Heart left ventricle (tissue), 16 donors: ENCODE measurements at regions not wholly inside any gene's neighbourhood (a gene's known extent, or its start where the extent isn't known, plus 50 kb on each side); places are given as distances from the start of the nearest gene placed in this dataset.

Experiments used
- ATAC-seq, 4 donors: fragments of 200-7000 bp; cut with Tn5 transposase; one replicate each; pipeline ENCODE4 v1.9.1; 2020 to 2022; ENCODE audit warnings: moderate library complexity in 4 of 4, mild to moderate bottlenecking in 3 of 4, moderate number of reproducible peaks in 1 of 4
- DNase-seq, 5 donors: peaks; one replicate each; pipeline ENCODE4 v3.0.0-alpha.2; 2020
- H3K27ac ChIP-seq, 12 donors: fragments of 200-600 bp; sonication (generic) in 4 of 12; one replicate each; pipeline versions ENCODE4 v1.5.0 to v1.8.0; 2016 to 2022; ENCODE audit warnings: mild to moderate bottlenecking in 2 of 12
- H3K27me3 ChIP-seq, 9 donors: fragments of 200-600 bp; sonication (generic) in 2 of 9; one replicate each; pipeline versions ENCODE4 v1.5.1 to v1.8.0; 2016 to 2022; ENCODE audit warnings: mild to moderate bottlenecking in 3 of 9
- H3K36me3 ChIP-seq, 9 donors: fragments of 200-600 bp; sonication (generic) in 2 of 9; one replicate each; pipeline versions ENCODE4 v1.5.0 to v1.8.0; 2018 to 2022; ENCODE audit warnings: mild to moderate bottlenecking in 2 of 9
- H3K4me1 ChIP-seq, 12 donors: fragments of 200-600 bp; sonication (generic) in 4 of 12; one replicate each; pipeline versions ENCODE4 v1.5.0 to v1.8.0; 2016 to 2022; ENCODE audit warnings: mild to moderate bottlenecking in 3 of 12
- H3K4me3 ChIP-seq, 12 donors: fragments of 200-600 bp; sonication (generic) in 4 of 12; one replicate each; pipeline versions ENCODE4 v1.5.0 to v1.8.0; 2017 to 2022; ENCODE audit warnings: mild to moderate bottlenecking in 9 of 12, moderate library complexity in 4 of 12
- H3K9me3 ChIP-seq, 12 donors: fragments of 200-600 bp; sonication (generic) in 4 of 12; one replicate each; pipeline versions ENCODE4 v1.5.0 to v1.8.0; 2016 to 2022; ENCODE audit warnings: mild to moderate bottlenecking in 1 of 12
- CTCF ChIP-seq, 12 donors: fragments of 200-600 bp; sonication (generic) in 4 of 12; IDR thresholded peaks; one replicate each; pipeline versions ENCODE4 v1.5.0 to v1.8.0; 2018 to 2022; ENCODE audit warnings: antibody characterized with exemption in 12 of 12, mild to moderate bottlenecking in 5 of 12
- POLR2A ChIP-seq, 2 donors: fragments of 450-650 bp; IDR thresholded peaks; one replicate each; pipeline ENCODE4 v1.6.1; 2017; ENCODE audit warnings: antibody characterized with exemption in 2 of 2, mild to moderate bottlenecking in 2 of 2, moderate library complexity in 2 of 2
- WGBS, 4 donors: extraction: QIAGEN DNeasy Blood & Tissue Kit in 2 of 4; methylation state at CpG; one replicate each; pipeline versions ENCODE4 v1.1.5 to v1.1.7; 2013 to 2018; 5-methylcytosine and 5-hydroxymethylcytosine counted together
- intact Hi-C, 10 donors: fragments of 100-400 bp; cut with DNase I; formaldehyde crosslinking; loops; one replicate each; pipeline versions ENCODE4 v1.11.1 to v1.14.2; 2022
- donor health status: ischemic (EF 13 %, LVEDD 7.1; RV severe dilation, severe dysfunction).
- donor health status: healthy with polysubstance abuse.
- donor health status: DM: no; HTN: yes; CAD: no.
- donor health status: DM: no; HTN: no; CAD: no.
- donor health status: ischemic (EF 25% LVEDD 6.9; RV normal size, moderate dysfunction).
- donor health status: ischemic (EF 25% LVEDD 5.7; RV mildly dilated, moderate dysfunction).
- donor health status: healthy.
- donor health status: DM: yes; HTN: yes; CAD: no.
- donor health status: ischemic (EF 35%, LVEDD 5.7; RV mildly dilated, moderate dysfunction).
- donor health status: nonischemic (EF 11% LVEDD 7.7; RV severe dilation, severe dysfunction).
- donor health status: DM: yes; HTN: yes; CAD: no.
- donor health status: PGD.
- donor health status: ischemic (EF 29% LVEDD 5.4; RV normal size, mild dysfunction).
- donor health status: nonischemic (EF 23%, LVEDD 6.1; RV moderate dilation, normal function).

GRCh38 chr2:194135463-194135862 lies 1521.6 kb upstream of the SLC39A10 start:
- no peak for DNase-seq
- intact Hi-C loops: no loop called here
- WGBS, 4 donors: 67 to 75% (median 71%) methylated on average over 8 of the region's 8 CpGs
- H3K4me1 ChIP-seq: no peaks in the 10 kb centered on the region
- ATAC-seq: no peak
- no peaks in the 10 kb centered on the region for H3K9me3 ChIP-seq
- no peak overlapping the region for H3K27ac ChIP-seq
- no peaks in the 10 kb centered on the region for H3K36me3 ChIP-seq
- TF ChIP-seq CTCF (IDR thresholded peaks at IDR 0.05): no peak
- no peak for TF ChIP-seq POLR2A (IDR thresholded peaks at IDR 0.05)
- no peaks in the 10 kb centered on the region for H3K27me3 ChIP-seq
- H3K4me3 ChIP-seq: no peak overlapping the region

GRCh38 chr2:194128810-194129209 lies 1528.2 kb upstream of the SLC39A10 start:
- WGBS, 4 donors: 77 to 83% (median 83%) methylated on average over 3 to 4 of the region's 4 CpGs; no CpG with 5 or more reads in 1 of the 4 donors
- TF ChIP-seq POLR2A (IDR thresholded peaks at IDR 0.05) (no peak), CTCF (IDR thresholded peaks at IDR 0.05) (no peak)
- H3K4me3 ChIP-seq: no peak overlapping the region

GRCh38 chr2:194126418-194126817 lies 1530.6 kb upstream of the SLC39A10 start:
- Histone ChIP-seq H3K4me1 (no peaks in the 10 kb centered on the region), H3K4me3 (no peak overlapping the region), H3K27me3 (no peaks in the 10 kb centered on the region), H3K36me3 (no peaks in the 10 kb centered on the region), H3K27ac (no peak overlapping the region), H3K9me3 (peaks cover 0 to 8% (median 0%) of the 10 kb centered on the region in 12 donors)
- no peak for TF ChIP-seq POLR2A (IDR thresholded peaks at IDR 0.05)
- no peak for TF ChIP-seq CTCF (IDR thresholded peaks at IDR 0.05)
- no peak for ATAC-seq
- no peak for DNase-seq
- WGBS, 4 donors: 76 to 80% (median 77%) methylated on average over 3 of the region's 3 CpGs
- intact Hi-C loops: no loop called here

More at GRCh38 chr2:194128810-194129209, 1528.2 kb upstream of the SLC39A10 start:
- no peaks in the 10 kb centered on the region for H3K4me1 ChIP-seq
- H3K27me3 ChIP-seq: no peaks in the 10 kb centered on the region
- intact Hi-C loops: no loop called here
- ATAC-seq: no peak
- H3K36me3 ChIP-seq: no peaks in the 10 kb centered on the region
- H3K9me3 ChIP-seq: peaks cover 0 to 8% (median 0%) of the 10 kb centered on the region in 12 donors
- peak in 1 of 5 donors; percentile 12 for DNase-seq
- no peak overlapping the region for H3K27ac ChIP-seq

GRCh38 chr2:194116861-194117260 lies 1540.2 kb upstream of the SLC39A10 start:
- WGBS, 4 donors: 60 to 67% (median 63%) methylated on average over 3 of the region's 3 CpGs
- Histone ChIP-seq H3K36me3 (no peaks in the 10 kb centered on the region), H3K27me3 (no peaks in the 10 kb centered on the region), H3K9me3 (no peaks in the 10 kb centered on the region), H3K27ac (no peak overlapping the region), H3K4me1 (no peaks in the 10 kb centered on the region), H3K4me3 (no peak overlapping the region)
- DNase-seq (no peak), ATAC-seq (no peak)
- intact Hi-C loops: no loop called here
- TF ChIP-seq CTCF (IDR thresholded peaks at IDR 0.05): no peak
- no peak for TF ChIP-seq POLR2A (IDR thresholded peaks at IDR 0.05)
